Karpas-422 (cell line): ENCODE measurements at regions not wholly inside any gene's neighbourhood (a gene's known extent, or its start where the extent isn't known, plus 50 kb on each side); places are given as distances from the start of the nearest gene placed in this dataset.

Experiments
- DNase-seq: peaks from one replicate; pipeline ENCODE4 v3.0.0-alpha.2; 2015
- H2AFZ ChIP-seq: fragments of 200-600 bp; sonication (generic); 2 replicates; pipeline ENCODE4 v1.6.1; 2014; ENCODE audit warnings: antibody characterized with exemption, low read length, mixed read lengths
- H3K27ac ChIP-seq: fragments of 200-600 bp; sonication (generic); 2 replicates; pipeline ENCODE4 v1.5.1; 2014; ENCODE audit warnings: mild to moderate bottlenecking, low read length, moderate library complexity
- H3K27me3 ChIP-seq: fragments of 200-600 bp; sonication (generic); 2 replicates; pipeline ENCODE4 v1.6.1; 2014; ENCODE audit warnings: low read length, mixed read lengths
- H3K36me3 ChIP-seq: fragments of 200-600 bp; sonication (generic); 2 replicates; pipeline ENCODE4 v1.6.1; 2014; ENCODE audit warnings: low read length, mixed read lengths; ENCODE audit not compliant: insufficient read depth
- H3K4me1 ChIP-seq: fragments of 200-600 bp; sonication (generic); 2 replicates; pipeline ENCODE4 v1.6.1; 2014; ENCODE audit warnings: mild to moderate bottlenecking, low read length, mixed read lengths
- H3K4me2 ChIP-seq: fragments of 200-600 bp; sonication (generic); 2 replicates; pipeline ENCODE4 v1.6.1; 2014; ENCODE audit warnings: low read length, low read depth, mild to moderate bottlenecking; ENCODE audit not compliant: poor library complexity, severe bottlenecking
- H3K4me3 ChIP-seq: fragments of 200-600 bp; sonication (generic); 2 replicates; pipeline ENCODE4 v1.5.1; 2014; ENCODE audit warnings: mild to moderate bottlenecking, antibody characterized with exemption, low read length, mixed read lengths
- H3K79me2 ChIP-seq: fragments of 200-600 bp; sonication (generic); 2 replicates; pipeline ENCODE4 v1.6.1; 2014; ENCODE audit warnings: mild to moderate bottlenecking, low read length, mixed read lengths
- H3K9ac ChIP-seq: fragments of 200-600 bp; sonication (generic); 2 replicates; pipeline ENCODE4 v1.6.0; 2014; ENCODE audit warnings: low read length
- H3K9me2 ChIP-seq: fragments of 200-600 bp; sonication (generic), shearing (Covaris generic); replicated peaks from 2 replicates; pipeline ENCODE4 v1.6.0; 2014; ENCODE audit warnings: mild to moderate bottlenecking, low read length, moderate library complexity; ENCODE audit not compliant: insufficient read depth
- H3K9me3 ChIP-seq: fragments of 300-700, 200-600 bp; sonication (generic); 2 replicates; pipeline ENCODE4 v1.6.1; 2014; ENCODE audit warnings: low read length, mixed read lengths
- H4K20me1 ChIP-seq: fragments of 200-600 bp; sonication (generic); 2 replicates; pipeline ENCODE4 v1.6.1; 2014; ENCODE audit warnings: mild to moderate bottlenecking, antibody characterized with exemption, low read length, low read depth; ENCODE audit not compliant: insufficient read depth

- no peaks in the 10 kb centered on the region for H3K36me3 ChIP-seq
- no peaks in the 10 kb centered on the region for H3K79me2 ChIP-seq
- H4K20me1 ChIP-seq: no peaks in the 10 kb centered on the region
- H2AFZ ChIP-seq: no peak overlapping the region
- no peaks in the 10 kb centered on the region for H3K9me3 ChIP-seq
- H3K4me2 ChIP-seq: no peak overlapping the region
- no peak overlapping the region for H3K9ac ChIP-seq
- H3K27me3 ChIP-seq: no peaks in the 10 kb centered on the region
- no peak for DNase-seq
- no peak overlapping the region for H3K4me3 ChIP-seq
- H3K4me1 ChIP-seq: no peaks in the 10 kb centered on the region
- no peak overlapping the region for H3K27ac ChIP-seq
- no peaks in the 10 kb centered on the region for H3K9me2 ChIP-seq
Measured at GRCh38 chr1:229792012-229792975, 166.2 kb downstream of the URB2 start.

GRCh38 chr1:229793488-229793887 is 167.4 kb downstream of the URB2 start:
- no peak overlapping the region for H3K27ac ChIP-seq
- no peak for DNase-seq
- H4K20me1 ChIP-seq: no peaks in the 10 kb centered on the region
- no peak overlapping the region for H3K4me3 ChIP-seq
- H3K9me3 ChIP-seq: no peaks in the 10 kb centered on the region
- H3K4me2 ChIP-seq: no peak overlapping the region
- H3K9me2 ChIP-seq: no peaks in the 10 kb centered on the region
- H3K36me3 ChIP-seq: no peaks in the 10 kb centered on the region
- no peaks in the 10 kb centered on the region for H3K27me3 ChIP-seq
- no peaks in the 10 kb centered on the region for H3K79me2 ChIP-seq
- H2AFZ ChIP-seq: no peak overlapping the region
- H3K9ac ChIP-seq: no peak overlapping the region
- no peaks in the 10 kb centered on the region for H3K4me1 ChIP-seq

- Histone ChIP-seq H3K79me2 (no peaks in the 10 kb centered on the region), H3K9me2 (no peaks in the 10 kb centered on the region), H2AFZ (no peak overlapping the region), H3K9ac (no peak overlapping the region), H3K4me1 (no peaks in the 10 kb centered on the region), H3K9me3 (no peaks in the 10 kb centered on the region), H4K20me1 (no peaks in the 10 kb centered on the region), H3K27me3 (no peaks in the 10 kb centered on the region), H3K27ac (no peak overlapping the region), H3K4me3 (no peak overlapping the region), H3K4me2 (no peak overlapping the region), H3K36me3 (no peaks in the 10 kb centered on the region)
- DNase-seq: peak; percentile 29
Measured at GRCh38 chr1:229798558-229798957, 172.5 kb downstream of the URB2 start.

DNA sequence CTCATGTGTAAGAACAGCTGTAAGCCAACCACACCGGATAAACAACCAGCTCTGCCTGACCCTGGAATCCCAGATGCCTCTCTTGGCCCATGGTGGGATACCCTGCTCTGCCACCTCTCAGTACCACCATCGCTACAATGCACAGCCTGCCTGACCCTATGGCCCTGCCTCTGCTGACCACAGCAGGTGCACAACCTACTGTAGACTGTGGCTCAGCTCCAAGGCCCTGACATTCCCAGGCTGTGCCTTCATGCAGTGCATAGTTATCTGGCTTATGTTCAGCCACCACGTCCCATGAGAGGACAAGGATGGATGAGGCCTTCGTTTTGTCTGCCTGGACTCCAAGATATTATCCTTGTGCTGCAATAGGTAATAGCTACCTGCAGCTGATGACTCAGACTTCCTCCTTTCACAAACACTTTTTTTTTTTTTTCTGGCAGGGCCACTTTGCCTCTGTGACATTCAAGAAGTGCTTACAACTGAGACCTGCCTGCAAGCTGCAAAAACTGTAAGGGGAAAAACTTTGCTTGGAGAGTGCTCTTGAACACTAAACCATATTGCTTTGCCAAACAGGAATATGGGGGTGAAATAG is 177.7 kb downstream of the URB2 start:
- no peak overlapping the region for H3K4me2 ChIP-seq
- H3K4me3 ChIP-seq: no peak overlapping the region
- no peaks in the 10 kb centered on the region for H3K9me2 ChIP-seq
- no peak overlapping the region for H3K27ac ChIP-seq
- no peaks in the 10 kb centered on the region; the same call in 1 of the 2 replicates for H3K27me3 ChIP-seq
- H4K20me1 ChIP-seq: no peaks in the 10 kb centered on the region
- H3K4me1 ChIP-seq: no peaks in the 10 kb centered on the region
- peaks cover 10% of the 10 kb centered on the region for H3K9me3 ChIP-seq
- H2AFZ ChIP-seq: no peak overlapping the region
- DNase-seq: peak; percentile 6
- H3K9ac ChIP-seq: no peak overlapping the region
- H3K36me3 ChIP-seq: no peaks in the 10 kb centered on the region
- H3K79me2 ChIP-seq: no peaks in the 10 kb centered on the region

DNA sequence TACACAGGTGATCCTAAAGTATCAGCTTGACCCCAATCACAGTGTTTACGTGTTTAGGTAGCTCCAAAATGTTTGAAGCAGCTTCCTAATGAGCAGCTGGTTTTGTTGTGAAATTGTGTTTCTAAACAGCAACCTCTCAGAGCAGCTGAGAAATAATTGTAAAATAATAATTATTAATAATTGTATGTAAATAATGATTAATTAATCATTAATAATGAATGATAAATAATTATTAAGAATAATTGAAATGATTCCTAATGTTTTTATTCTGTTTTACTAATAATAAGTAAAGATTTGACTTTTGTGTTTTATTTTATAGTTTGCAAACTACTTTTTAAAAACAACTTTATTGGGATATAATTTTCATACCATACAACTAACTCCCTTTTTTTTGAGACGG is 182.2 kb downstream of the URB2 start:
- Histone ChIP-seq H3K9me3 (peaks cover 20% of the 10 kb centered on the region), H3K4me1 (no peaks in the 10 kb centered on the region), H3K9ac (no peak overlapping the region), H4K20me1 (no peaks in the 10 kb centered on the region), H3K4me3 (no peak overlapping the region), H2AFZ (no peak overlapping the region), H3K36me3 (no peaks in the 10 kb centered on the region), H3K27me3 (no peaks in the 10 kb centered on the region; the same call in 1 of the 2 replicates), H3K79me2 (no peaks in the 10 kb centered on the region), H3K27ac (no peak overlapping the region), H3K9me2 (no peaks in the 10 kb centered on the region), H3K4me2 (no peak overlapping the region)
- DNase-seq: no peak

- H3K36me3 ChIP-seq: no peaks in the 10 kb centered on the region
- H3K4me3 ChIP-seq: no peak overlapping the region
- DNase-seq: no peak
- no peak overlapping the region for H3K9ac ChIP-seq
- H3K27me3 ChIP-seq: no peaks in the 10 kb centered on the region
- no peak overlapping the region for H3K4me2 ChIP-seq
- no peak overlapping the region for H3K27ac ChIP-seq
- no peaks in the 10 kb centered on the region for H4K20me1 ChIP-seq
- H3K9me3 ChIP-seq: peaks cover 14% of the 10 kb centered on the region
- no peaks in the 10 kb centered on the region for H3K9me2 ChIP-seq
- H3K79me2 ChIP-seq: no peaks in the 10 kb centered on the region
- no peaks in the 10 kb centered on the region for H3K4me1 ChIP-seq
- no peak overlapping the region for H2AFZ ChIP-seq
Measured at GRCh38 chr1:229810140-229810539, 184.1 kb downstream of the URB2 start.

GRCh38 chr1:229810961-229811360 is 184.9 kb downstream of the URB2 start:
- H3K9me2 ChIP-seq: no peaks in the 10 kb centered on the region
- H3K4me1 ChIP-seq: no peaks in the 10 kb centered on the region
- no peaks in the 10 kb centered on the region for H3K79me2 ChIP-seq
- no peak overlapping the region for H3K9ac ChIP-seq
- H3K4me2 ChIP-seq: no peak overlapping the region
- H3K27me3 ChIP-seq: no peaks in the 10 kb centered on the region
- no peak overlapping the region for H3K4me3 ChIP-seq
- H3K9me3 ChIP-seq: peaks cover 10% of the 10 kb centered on the region; the same call in 1 of the 2 replicates
- H3K27ac ChIP-seq: no peak overlapping the region
- DNase-seq: no peak
- no peaks in the 10 kb centered on the region for H4K20me1 ChIP-seq
- H3K36me3 ChIP-seq: no peaks in the 10 kb centered on the region
- H2AFZ ChIP-seq: no peak overlapping the region

DNA sequence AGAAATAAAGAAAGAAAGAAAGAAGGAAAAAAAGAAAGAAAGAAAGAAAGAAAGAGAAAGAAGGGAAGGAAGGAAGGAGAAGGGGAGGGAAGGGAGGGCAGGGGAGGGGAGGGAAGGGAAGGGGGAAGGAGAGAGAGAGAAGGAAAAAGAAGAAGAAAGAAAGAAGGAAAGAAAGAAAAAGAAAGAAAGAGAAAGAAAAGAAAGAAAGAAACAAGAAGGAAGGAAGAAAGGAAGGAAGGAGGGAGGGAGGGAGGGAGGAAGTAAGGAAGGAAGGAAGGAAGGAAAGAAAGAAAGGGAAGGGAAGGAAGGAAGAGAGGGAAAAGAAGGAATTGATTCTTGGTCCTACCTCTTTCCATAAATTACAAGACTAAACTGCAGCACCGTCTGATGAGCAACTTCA is 186.1 kb downstream of the URB2 start:
- Histone ChIP-seq H2AFZ (no peak overlapping the region), H3K36me3 (no peaks in the 10 kb centered on the region), H3K79me2 (no peaks in the 10 kb centered on the region), H3K27ac (no peak overlapping the region), H3K4me3 (no peak overlapping the region), H3K9ac (no peak overlapping the region), H4K20me1 (no peaks in the 10 kb centered on the region), H3K9me2 (no peaks in the 10 kb centered on the region), H3K9me3 (peaks cover 10% of the 10 kb centered on the region; the same call in 1 of the 2 replicates), H3K27me3 (no peaks in the 10 kb centered on the region), H3K4me2 (no peak overlapping the region), H3K4me1 (no peaks in the 10 kb centered on the region)
- DNase-seq: no peak
